Breast epithelium (tissue), 4 donors: ENCODE measurements at regions not wholly inside any gene's neighbourhood (a gene's known extent, or its start where the extent isn't known, plus 50 kb on each side); places are given as distances from the start of the nearest gene placed in this dataset.

Source experiments
- DNase-seq, 2 donors: peaks; one replicate each; pipeline ENCODE4 v3.0.0-alpha.2; 2019; ENCODE audit warnings: low spot score in 2 of 2
- H3K27ac ChIP-seq, 2 donors: fragments of 200-600 bp; sonication (generic) in 1 of 2; one replicate each; pipeline ENCODE4 v1.5.1; 2016 to 2019; ENCODE audit warnings: mild to moderate bottlenecking in 1 of 2
- H3K27me3 ChIP-seq, 2 donors: fragments of 200-600 bp; sonication (generic) in 1 of 2; one replicate each; pipeline versions ENCODE4 v1.5.1 to v1.6.0; 2017 to 2019; ENCODE audit warnings: control low read depth in 1 of 2, mild to moderate bottlenecking in 1 of 2
- H3K36me3 ChIP-seq: fragments of 200-600 bp; one replicate; pipeline ENCODE4 v1.5.1; 2019
- H3K4me1 ChIP-seq, 2 donors: fragments of 200-600 bp; sonication (generic); one replicate each; pipeline ENCODE4 v1.5.1; 2016 to 2019; ENCODE audit warnings: control low read depth in 1 of 2
- H3K4me3 ChIP-seq, 3 donors: fragments of 200-600 bp; sonication (generic); 1 replicate in 2 of 3; 2 replicates in 1 of 3; pipeline ENCODE4 v1.5.1; 2016 to 2019; ENCODE audit warnings: mild to moderate bottlenecking in 3 of 3, moderate library complexity in 2 of 3
- H3K9me3 ChIP-seq, 2 donors: fragments of 200-600 bp; sonication (generic) in 1 of 2; one replicate each; pipeline ENCODE4 v1.5.1; 2016 to 2019; ENCODE audit warnings: control low read depth in 1 of 2
- POLR2A ChIP-seq: fragments of 450-650 bp; IDR thresholded peaks from one replicate; pipeline ENCODE4 v1.6.1; 2016; ENCODE audit warnings: antibody characterized with exemption, mild to moderate bottlenecking, moderate library complexity
- POLR2AphosphoS5 ChIP-seq, 3 donors: sonication (generic); formaldehyde crosslinking; IDR thresholded peaks; one replicate each; pipeline ENCODE4 v1.6.1; 2017; ENCODE audit warnings: antibody characterized with exemption in 3 of 3
- intact Hi-C: fragments of 100-400 bp; cut with DNase I; formaldehyde crosslinking; loops from one replicate; pipeline ENCODE4 v1.15.1; 2023; ENCODE audit warnings: low total_unique reads
- TF ChIP-seq, protein P1 (sequence below), 3 donors: fragments of 450-650 bp; IDR thresholded peaks; one replicate each; pipeline ENCODE4 v1.5.1; 2016 to 2017; ENCODE audit warnings: antibody characterized with exemption in 3 of 3, mild to moderate bottlenecking in 3 of 3, moderate library complexity in 3 of 3

DNA sequence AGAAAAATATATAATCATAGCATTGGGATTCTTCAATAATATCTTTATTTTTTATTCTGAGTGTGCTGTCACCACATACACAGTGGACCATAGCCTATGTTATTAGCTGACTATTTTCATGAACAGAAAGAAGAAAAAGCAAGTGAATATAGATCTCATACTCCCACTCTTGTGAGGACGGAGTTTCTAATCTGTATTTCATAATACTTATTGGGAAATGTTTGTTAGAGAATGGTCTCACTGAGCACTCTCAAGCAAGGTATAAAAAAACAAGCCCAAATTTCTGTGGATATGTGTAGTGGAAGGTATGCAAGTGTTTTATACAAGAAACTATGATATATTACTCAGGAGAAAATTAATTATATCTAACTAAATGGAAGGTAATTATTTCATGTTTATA, 1218.1 kb downstream of the SLITRK1 start:
- DNase-seq, result no peak
- Histone ChIP-seq H3K36me3 (no peaks in the 10 kb centered on the region), H3K27me3 (no peaks in the 10 kb centered on the region), H3K9me3 (no peaks in the 10 kb centered on the region), H3K4me1 (no peaks in the 10 kb centered on the region), H3K4me3 (no peak overlapping the region), H3K27ac (no peak overlapping the region)
- intact Hi-C loops, result no loop called here
- TF ChIP-seq POLR2A (no peak), POLR2AphosphoS5 (IDR thresholded peaks at IDR 0.05) (no peak)
- TF ChIP-seq, protein P1, sequence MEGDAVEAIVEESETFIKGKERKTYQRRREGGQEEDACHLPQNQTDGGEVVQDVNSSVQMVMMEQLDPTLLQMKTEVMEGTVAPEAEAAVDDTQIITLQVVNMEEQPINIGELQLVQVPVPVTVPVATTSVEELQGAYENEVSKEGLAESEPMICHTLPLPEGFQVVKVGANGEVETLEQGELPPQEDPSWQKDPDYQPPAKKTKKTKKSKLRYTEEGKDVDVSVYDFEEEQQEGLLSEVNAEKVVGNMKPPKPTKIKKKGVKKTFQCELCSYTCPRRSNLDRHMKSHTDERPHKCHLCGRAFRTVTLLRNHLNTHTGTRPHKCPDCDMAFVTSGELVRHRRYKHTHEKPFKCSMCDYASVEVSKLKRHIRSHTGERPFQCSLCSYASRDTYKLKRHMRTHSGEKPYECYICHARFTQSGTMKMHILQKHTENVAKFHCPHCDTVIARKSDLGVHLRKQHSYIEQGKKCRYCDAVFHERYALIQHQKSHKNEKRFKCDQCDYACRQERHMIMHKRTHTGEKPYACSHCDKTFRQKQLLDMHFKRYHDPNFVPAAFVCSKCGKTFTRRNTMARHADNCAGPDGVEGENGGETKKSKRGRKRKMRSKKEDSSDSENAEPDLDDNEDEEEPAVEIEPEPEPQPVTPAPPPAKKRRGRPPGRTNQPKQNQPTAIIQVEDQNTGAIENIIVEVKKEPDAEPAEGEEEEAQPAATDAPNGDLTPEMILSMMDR (IDR thresholded peaks at IDR 0.05), result no peak

DNA sequence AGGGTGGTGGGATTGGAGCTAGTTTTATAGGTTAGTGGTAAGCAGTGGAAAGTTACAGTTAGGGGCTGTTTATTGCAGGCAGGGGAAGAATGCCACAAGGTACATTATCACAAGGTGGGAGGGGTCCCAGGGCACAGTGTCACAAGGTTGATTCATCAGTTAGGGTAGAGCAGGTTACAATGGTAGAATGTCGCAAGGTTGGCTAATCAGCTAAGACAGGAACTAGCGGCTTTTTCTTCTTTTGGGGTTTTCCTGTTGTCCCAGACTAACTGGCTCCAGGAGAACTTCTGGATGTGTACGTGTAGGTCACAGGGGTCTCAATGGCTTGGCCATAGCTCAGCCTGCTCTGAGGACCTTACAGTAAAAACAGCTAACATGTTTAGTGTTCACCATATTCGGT, 1221.1 kb downstream of the SLITRK1 start:
- no peak for DNase-seq
- H3K4me3 ChIP-seq, result no peak overlapping the region
- no peaks in the 10 kb centered on the region for H3K36me3 ChIP-seq
- TF ChIP-seq POLR2A (no peak), POLR2AphosphoS5 (IDR thresholded peaks at IDR 0.05) (no peak)
- TF ChIP-seq, protein P1 (IDR thresholded peaks at IDR 0.05), result no peak
- H3K27ac ChIP-seq, result no peak overlapping the region
- intact Hi-C loops, result no loop called here
- no peaks in the 10 kb centered on the region for H3K4me1 ChIP-seq
- no peaks in the 10 kb centered on the region for H3K9me3 ChIP-seq
- no peaks in the 10 kb centered on the region for H3K27me3 ChIP-seq

DNA sequence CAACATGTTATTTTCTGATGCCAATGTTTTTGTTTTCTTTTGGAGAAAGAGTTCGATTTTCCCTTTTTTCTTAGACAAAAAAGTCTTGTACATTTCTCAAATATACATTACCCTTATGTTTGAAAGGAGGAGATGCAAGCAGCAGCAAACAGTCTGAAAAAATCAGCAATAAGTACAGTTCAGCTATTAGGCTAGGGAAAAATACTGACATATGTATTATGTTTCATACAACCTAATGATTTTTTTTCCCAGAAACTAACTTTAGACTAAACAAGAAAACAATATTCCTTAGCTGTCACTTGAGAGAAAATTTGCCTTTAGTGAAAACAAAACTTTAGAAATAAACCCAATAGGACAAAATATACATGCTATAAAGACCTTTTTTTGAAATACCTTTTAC, 1223.5 kb downstream of the SLITRK1 start:
- intact Hi-C loops, result no loop called here
- no peak for DNase-seq
- TF ChIP-seq, protein P1 (IDR thresholded peaks at IDR 0.05), result no peak
- TF ChIP-seq POLR2A, result no peak
- TF ChIP-seq POLR2AphosphoS5 (IDR thresholded peaks at IDR 0.05), result no peak
- no peaks in the 10 kb centered on the region for H3K27me3 ChIP-seq
- no peak overlapping the region for H3K4me3 ChIP-seq
- no peaks in the 10 kb centered on the region for H3K4me1 ChIP-seq
- H3K9me3 ChIP-seq, result no peaks in the 10 kb centered on the region
- no peak overlapping the region for H3K27ac ChIP-seq
- no peaks in the 10 kb centered on the region for H3K36me3 ChIP-seq

DNA sequence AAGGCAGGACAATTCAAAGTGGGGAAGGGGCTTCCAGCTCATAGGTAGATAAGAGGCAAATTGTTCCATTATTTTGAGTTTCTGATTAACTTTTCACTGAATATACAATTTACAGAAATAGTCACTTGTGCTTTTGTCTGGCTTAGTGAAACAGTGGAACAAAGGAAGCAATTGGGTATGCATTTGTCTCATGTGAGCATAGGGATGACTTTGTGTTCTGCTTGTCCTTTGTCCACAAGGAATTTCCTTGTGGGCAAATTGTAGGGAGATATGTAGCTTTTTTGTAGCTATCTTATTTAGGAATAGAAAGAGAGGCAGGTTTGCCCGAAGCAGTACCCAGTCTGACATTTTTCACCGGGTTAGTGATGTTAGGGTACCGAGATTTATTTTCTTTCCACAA, 1224.8 kb downstream of the SLITRK1 start:
- H3K9me3 ChIP-seq, result no peaks in the 10 kb centered on the region
- H3K4me3 ChIP-seq, result no peak overlapping the region
- no peak for DNase-seq
- H3K36me3 ChIP-seq, result no peaks in the 10 kb centered on the region
- H3K27ac ChIP-seq, result no peak overlapping the region
- TF ChIP-seq POLR2A, result no peak
- TF ChIP-seq, protein P1 (IDR thresholded peaks at IDR 0.05), result no peak
- no peak for TF ChIP-seq POLR2AphosphoS5 (IDR thresholded peaks at IDR 0.05)
- H3K27me3 ChIP-seq, result no peaks in the 10 kb centered on the region
- intact Hi-C loops, result no loop called here
- H3K4me1 ChIP-seq, result no peaks in the 10 kb centered on the region

DNA sequence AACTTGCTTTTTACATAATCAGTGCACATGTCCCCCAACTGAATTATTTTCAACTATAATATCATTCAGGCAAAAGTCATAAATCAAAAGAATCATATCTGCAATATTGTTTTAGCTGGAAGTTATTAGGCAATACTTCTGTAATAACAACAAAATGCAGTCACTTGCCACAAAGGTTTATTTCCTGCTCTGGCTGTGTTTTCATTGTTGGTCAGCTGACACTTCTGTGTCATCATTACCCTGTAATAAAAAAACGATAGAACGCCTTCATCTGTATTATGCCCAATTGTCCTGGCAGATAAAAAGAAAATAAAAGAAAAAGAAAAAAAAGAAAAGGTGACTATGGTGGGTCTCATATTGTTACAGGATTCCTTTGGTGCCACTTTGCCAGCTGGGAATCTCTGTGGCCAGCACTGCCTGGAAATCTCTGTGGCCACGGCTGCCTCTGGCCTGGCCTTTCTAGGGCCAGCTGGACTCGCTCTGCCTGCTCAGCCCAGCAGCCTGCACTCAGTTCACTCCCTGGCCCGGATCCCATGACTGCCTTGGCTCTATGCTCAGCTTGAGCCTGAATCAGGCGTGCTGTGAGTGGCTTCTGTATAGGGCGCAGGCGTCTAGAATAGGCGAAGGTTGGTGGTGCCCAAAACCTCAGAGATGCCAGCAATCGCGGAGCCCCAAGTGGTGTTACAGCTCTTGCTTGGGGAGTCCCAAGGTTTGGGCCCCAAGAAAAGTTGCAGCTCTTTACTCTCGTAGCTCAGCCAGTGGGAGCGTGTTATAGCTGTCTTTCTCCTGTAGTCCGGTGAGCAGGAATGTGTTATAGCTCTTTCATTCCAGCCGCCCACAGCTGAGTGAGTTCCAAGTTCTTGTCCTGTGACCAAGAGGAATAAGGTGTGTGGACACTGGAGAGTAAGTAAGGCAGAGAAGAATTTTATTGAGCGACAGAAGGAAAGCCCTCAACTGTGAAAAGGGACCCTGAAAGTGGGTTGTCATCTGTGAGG, 1227.1 kb downstream of the SLITRK1 start:
- Histone ChIP-seq H3K4me3 (peak overlapping the region in 1 of 3 donors; percentile 17), H3K27me3 (no peaks in the 10 kb centered on the region), H3K36me3 (no peaks in the 10 kb centered on the region), H3K4me1 (no peaks in the 10 kb centered on the region), H3K9me3 (no peaks in the 10 kb centered on the region), H3K27ac (peak overlapping the region; percentile 80 to 85)
- TF ChIP-seq POLR2A, result no peak
- TF ChIP-seq, protein P1 (IDR thresholded peaks at IDR 0.05), result no peak
- no peak for TF ChIP-seq POLR2AphosphoS5 (IDR thresholded peaks at IDR 0.05)
- peak; percentile 51 to 57 for DNase-seq
- intact Hi-C loops, result no loop called here
